HG03571 (cell line): ENCODE measurements at regions not wholly inside any gene's neighbourhood (a gene's known extent, or its start where the extent isn't known, plus 50 kb on each side); places are given as distances from the start of the nearest gene placed in this dataset.
"Not testable (repeated sequence)": the region's sequence is repeated elsewhere in the genome, so short reads cannot be mapped to it uniquely, and the experiment has no call there.

Source experiments
- ATAC-seq: cut with Tn5 transposase; IDR thresholded peaks from one replicate; pipeline ENCODE4 v1.9.1; 2021; ENCODE audit not compliant: unreplicated experiment

DNA sequence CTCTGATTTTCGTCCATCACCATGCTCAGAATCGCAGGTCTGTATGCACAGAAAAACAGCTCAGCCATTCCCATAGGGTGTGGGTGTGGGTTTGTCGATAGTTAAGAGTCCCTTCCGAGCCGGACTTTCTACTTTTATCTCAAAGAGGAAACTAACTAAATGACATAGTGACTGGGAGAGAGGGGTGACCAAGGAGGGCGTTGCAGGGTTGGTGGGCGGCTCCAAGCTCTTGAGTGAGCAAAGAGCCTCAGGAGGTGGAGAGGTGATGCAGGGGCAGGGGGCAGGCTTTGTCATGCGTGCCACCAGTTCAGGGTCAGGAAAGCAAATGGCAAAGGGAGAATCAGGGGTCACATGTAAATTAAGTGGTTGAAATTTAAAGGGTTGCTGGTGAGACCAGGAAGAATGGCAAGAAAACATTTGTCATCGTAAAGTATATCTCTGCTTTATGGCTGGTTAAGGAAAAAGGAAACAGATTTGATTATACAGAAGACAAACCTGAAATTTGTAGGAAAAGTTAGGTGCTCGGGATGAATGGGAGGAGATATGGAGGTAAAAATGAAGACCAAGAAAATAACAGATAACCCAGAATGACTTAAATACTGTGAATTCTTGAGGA lies 249.0 kb downstream of the SETD4 start:
- no peak for ATAC-seq

DNA sequence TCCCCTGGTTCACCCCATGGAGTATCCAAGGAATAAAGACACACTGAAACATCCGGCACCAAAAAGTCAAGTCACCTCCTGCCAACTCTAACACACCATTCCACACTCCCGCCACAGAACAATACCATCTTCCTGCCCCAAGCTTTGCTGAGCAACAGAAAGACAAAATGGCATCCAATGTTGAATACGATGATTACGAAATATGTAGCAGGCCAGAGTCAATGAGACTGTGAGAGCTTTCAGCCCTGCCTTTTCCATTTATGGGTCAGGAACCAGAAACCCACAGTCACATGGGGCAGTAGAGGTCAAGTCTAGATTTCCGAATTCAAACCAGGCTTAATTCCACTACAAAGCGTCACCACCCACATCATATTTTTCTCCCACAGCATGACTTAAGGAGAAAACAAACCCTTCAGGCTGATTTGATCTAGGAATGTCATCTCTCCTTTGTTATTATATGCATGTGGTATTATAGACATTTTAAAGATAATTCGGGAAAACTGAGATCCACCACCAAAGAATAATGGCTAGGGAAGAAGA lies 249.8 kb downstream of the SETD4 start:
- no peak for ATAC-seq

DNA sequence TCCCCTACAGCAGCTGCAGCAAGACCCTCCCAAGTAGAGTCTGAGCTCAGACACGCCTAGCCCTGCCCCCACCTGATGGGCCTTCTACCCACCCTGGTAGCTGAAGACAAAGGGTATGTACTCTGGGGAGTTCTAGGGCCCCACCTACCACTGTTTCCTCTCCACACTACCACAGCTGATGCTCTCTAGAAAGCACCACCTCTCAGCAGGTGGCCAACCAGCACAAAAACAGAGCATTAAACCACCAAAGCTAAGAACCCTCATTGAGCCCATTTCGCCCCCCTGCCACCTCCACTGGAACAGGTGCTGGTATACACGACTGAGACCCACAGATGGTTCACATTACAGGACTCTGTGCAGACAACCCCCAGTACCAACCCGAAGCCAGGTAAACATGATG lies 258.9 kb downstream of the SETD4 start:
- no peak for ATAC-seq

DNA sequence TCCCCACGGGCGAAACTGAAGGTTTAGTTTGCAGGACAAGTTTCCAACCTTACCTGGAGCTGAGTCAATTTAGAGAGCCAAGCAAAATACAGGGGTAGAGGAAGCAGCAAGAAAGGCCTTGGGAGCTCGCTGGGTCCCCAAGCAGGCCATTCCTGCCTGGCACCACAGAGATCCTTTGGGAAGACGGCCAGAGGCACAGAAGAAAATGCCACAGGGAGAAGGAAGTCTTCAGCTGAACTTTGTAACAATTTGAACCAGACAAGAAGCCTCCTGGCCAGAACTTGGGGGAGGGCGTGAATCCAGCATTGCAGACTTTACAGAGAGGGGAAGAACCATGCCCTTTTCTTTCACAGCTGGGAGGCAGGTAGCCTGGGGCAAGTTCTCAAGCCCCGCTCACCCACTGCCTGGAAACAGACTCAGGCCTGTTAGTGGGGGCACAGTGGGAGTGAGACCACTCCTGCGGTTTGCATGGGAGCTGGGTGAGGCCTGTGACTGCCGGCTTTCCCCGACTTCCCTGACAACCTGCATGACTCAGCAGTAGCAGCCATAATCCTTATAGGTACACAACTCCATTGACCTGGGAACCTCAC lies 259.4 kb downstream of the SETD4 start:
- ATAC-seq = not testable (repeated sequence)

DNA sequence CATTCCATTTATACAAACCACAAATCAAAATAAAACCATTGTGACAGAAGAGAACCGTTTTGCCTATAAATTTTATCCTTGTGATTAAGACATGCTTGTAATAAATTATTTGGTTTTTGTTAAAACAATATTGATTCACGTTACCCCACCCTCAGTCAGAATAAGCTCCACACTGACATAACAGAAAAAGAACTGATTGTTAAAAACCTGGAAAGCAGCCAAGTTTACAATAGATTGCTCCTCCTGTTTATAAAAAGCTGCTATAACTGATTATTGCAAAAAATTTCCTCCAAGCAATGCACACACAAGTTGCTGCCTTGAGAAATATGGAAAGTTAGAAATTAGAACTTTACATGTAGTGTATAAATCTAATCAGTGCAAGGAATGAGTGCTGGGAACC lies 263.5 kb downstream of the SETD4 start:
- ATAC-seq = no peak

DNA sequence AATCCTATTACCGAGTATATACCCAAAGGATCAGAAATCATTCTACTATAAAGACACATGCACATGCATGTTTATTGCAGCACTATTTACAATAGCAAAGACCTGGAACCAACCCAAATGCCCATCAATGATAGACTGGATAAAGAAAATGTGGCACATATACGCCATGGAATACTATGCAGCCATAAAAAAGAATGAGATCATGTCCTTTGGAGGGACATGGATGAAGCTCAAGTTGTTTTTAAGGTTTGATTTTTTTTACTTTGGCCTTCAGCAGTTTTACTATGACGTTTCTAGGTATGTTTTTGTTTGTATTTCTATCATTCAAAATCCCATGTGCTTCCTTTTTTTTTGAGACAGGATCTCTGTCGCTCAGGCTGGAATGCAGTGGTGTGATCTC lies 265.8 kb downstream of the SETD4 start:
- not testable (repeated sequence) for ATAC-seq

DNA sequence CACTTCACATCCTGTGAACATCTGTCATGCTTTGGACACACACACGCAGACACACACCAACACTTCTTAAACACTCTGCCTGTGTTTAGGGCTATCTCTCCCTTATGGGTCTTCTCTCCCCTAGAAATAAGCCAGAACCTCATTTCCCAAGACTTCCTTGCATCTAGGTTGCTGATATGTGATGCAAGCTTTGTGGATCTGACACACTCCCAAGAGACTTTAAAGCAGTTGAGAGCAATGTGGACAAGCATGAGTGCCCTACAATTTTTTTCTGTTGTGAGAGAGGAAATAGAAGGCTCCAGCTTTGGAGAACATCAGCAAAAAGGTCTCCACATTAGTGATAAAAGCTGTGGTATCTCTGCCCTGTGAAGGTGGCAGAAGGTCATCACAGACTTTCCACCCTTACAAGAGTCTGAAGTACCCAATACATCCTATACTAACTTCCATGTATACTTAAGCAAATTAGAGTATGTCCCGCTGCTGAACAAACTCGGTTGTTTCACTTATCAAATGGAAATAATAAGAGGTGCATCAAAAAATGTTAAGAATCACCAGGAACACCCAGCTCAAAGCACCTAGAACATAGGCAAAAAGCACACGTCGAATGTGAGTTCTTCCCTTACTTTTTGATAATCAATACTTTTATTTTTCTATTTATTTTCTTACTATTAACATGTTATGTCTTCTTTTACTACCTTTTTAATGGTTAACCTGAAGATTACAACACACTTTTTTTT lies 267.6 kb downstream of the SETD4 start:
- ATAC-seq = no peak

DNA sequence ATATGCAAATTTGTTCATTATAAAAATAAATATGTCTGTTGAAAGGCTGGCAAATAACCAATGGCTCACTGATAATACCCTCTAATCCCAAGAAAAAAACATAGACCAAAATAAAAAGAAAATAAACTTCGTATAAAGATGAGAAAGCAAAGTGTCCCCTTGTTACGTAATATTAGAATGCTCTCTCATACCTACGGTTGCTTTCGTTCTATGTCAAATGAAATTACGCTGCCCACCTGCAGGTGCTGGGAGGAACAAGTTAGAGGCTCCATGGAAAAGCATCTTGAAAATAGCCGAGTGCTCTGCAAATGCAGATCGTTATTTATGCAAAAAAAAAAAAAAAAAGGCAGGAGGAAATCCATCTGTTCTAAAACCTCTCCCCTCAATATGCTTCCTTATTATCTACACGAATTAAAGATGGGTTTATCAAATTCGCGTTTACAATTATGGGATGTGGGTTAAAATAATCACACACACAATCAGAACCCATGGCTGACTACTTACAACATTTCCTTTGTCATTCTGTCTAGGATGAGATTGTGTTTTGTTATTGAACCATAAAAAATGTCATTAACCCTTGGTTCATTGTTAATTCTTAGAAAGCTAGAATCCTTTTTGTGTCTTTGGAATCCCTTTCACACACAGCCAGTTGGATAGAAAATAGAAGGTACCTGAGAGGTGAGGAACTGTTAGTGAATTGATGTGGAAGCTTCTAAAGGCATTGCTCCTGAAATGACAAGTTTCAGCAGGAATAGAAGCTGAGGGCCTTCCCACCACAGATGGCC lies 268.6 kb downstream of the SETD4 start:
- ATAC-seq = no peak

DNA sequence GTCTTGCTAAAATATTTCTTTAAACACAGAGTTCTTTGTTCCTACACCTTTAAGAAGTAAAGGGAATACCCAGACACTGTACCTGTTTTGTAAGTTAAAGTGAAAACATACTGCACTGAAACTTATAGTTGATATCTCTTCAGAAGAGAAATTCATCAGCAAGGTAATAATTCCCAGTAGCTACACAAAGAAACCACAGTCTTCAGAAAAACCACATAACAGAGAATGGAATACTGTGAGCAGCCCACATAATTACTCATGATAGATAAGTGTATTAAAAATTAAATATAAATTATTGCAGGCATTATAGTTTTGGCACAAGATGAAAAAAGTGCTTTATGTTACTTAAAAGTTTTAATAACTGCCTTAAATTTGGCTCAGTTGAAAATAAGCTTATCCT lies 276.6 kb downstream of the SETD4 start:
- no peak for ATAC-seq

DNA sequence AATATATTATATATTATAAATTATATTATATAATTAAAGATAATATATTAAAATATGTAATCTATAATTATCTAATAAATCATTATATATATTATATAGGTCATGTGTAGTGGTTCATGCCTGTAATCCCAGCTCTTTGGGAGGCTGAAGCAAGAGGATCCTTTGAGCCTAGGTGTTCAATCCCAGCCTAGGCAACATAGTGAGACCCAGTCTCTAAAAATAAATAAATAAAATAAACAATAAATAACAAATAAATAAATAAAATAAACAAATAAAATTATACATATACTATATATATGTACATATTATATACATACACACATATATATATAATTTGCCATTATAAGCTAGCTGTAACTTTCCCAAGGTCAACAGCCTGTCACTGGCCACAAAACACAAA lies 277.7 kb downstream of the SETD4 start:
- no peak for ATAC-seq

DNA sequence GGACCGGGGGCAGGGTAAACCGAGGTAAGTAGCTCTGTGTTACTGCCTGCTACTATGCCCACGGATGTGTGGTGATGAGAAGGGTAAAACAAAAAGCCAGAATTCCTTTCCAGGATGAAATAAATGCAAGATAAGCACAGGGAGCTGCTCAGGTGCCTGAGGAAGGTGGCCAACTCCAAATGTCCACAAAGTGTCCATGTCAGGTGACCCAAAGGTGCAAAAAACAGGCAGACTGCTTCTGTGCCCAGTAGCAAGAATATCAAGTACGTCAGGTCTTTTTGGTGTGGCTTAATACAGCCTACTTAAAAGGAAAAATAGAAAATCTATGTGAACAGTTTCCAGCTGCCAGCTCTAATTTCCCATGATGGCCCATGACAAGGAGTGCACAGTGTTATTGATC lies 279.3 kb downstream of the SETD4 start:
- no peak for ATAC-seq

DNA sequence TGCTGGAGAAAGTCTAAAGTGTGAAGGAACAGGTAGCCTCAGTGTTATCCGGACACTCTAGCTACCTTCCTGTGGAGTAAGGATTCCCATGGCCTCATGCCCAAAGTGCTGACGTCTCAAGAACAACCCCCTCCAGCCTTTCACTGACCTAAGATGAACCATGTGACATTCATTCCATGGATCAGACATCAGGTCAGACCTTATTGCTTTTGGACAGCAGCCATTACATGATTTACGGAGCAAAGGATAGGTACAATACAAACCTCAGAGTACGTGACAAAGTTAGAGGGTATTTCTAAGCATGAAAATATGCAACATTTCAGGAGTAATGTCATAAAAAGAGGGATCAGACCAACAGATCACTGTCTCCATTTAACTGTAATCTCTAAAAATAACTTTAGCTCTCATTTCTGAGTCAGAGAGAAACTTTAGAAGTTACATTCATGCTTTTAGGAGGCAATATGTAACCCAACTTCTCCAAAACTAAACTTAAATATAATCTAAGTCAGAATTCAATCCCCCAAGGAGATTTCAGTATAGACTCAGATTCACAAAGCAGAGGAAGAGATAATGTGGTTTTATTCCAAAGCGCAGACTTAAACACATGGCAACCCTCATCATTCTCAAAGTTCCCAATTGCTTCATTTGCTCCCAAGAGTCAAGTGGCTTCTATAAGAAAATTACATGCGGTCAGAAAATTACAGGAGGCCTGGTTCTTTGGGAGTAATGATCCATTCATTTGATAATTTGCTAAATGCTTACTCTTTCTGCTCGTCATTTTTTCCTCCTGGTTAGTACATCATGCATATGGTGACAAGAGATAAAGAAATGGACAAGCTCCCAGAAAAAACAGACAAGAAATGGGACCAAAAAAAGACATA lies 280.4 kb downstream of the SETD4 start:
- no peak for ATAC-seq

DNA sequence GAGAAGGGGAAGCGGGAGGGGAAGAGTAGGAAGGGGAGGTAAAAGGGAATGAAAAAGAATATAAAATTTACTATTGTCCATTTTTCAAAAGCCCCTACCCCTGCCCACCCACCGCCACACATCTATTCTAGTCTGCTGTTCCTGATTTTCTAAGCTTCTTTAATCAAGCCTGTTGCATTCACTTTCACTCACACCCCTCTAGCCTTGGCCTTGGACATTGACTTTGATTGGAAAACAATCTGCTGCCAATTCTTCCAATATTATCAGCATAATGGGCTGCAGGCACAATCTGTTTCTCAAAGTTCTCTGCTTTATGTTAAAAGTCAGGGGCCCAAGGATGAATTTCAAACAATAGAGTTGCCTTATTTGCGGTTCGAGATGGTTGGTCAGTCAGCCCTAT lies 281.2 kb downstream of the SETD4 start:
- no peak for ATAC-seq

DNA sequence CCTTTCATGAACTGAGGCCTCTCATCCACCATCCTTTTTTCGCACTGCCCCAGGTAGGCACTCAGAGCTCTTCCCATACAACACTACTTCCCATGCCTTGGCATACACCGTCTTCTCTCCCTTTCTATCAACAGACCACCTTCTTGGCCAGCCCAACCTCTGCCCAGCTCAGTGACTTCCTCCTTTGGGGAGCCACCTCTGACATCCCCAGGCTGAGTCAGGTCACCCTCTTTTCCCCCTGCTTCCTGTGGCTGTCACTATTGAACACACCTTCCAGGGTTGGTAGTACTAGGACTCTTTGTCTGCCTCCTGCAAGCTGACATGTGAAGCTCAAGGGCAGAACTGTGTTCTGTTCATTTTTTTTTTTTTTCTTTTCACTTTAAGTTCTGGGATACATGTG lies 283.2 kb downstream of the SETD4 start:
- ATAC-seq = no peak

DNA sequence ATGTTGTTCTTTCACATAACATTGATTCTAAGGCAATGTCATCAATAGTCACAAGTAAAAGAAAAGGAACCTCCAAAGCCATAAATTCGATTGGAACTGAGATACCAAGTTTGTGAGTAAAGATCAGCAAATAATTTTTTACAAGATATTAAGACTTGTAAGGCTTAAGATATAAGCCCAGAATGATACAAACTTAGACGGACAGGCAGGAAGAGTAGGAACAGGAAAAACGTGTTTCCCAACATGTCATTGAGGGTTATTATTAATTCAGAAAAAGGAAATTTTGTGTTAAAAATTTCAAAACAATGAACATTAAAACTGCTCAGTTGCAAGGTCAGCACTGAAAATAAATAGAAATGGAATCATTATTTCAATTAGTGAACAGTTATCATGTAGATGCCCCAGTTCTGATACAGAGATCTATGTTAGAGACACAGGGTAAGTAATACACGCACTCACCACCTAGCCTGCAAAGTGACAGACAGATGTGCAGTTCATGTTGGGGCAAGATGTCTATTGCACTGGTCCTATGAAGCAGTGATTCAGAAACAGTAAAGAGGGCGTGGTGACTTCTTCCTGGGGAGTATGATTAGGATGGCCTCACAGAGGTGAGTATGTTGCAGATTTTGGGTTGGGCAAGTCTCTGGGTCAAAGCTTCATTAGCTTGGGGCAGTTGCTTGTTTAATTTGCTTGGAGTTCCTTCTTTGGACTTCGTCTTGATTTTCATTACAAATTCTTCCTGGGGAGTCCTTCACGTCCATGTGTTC lies 284.4 kb downstream of the SETD4 start:
- ATAC-seq = no peak

DNA sequence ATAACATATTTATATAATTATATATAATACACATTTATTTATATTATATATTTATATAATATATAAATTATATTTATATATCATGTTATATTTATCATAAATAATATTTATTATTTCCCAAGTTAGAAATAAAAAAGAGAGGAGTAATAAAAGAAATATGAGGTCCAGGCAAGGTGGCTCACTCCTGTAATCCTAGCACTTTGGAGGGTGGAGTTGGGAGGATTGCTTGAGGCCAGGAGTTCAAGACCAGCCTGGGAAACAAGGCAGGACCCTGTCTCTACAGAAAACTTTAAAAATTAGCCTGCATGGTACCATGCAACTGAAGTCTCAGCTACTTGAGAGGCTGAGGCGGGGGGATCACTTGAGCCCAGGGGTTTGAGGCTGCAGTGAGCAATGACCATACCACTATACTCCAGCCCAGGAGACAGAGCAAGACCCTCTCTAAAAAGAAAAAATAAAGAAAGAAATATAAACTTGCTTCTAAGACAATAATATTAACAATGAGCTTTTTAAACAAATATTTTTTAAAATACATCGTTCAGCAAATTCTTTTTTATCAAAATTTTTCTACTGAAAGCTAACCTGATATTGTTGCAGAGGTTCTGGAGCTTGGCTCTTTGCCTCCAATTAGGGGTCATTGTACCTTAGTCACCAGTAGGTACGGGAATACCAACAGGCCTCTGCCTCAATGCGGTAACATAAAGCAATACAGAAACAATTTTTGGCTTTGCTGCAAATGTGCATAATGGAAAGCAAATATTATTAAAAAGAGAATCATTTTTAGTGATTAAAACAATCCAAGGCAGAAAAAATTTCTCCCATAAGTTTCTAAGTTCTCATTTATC lies 290.0 kb downstream of the SETD4 start:
- no peak for ATAC-seq

DNA sequence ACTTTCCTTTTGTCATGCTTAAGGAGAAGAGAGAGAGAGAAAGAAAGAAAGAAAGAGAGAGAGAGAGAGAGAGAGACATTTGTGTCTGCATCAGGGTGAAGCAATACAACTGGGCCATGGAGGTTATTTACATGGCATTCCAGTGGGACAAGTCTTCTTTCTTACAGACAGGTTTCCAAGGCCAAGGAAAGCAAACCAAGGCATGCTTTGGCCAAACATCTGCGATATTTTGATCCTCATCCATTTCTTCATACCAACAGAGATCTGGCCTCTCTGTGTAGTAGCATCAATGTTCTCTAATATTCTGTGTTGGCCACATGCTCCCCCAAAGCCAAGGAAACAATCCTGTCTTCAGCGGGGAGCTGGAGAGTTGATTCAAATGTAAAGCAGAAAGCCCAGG lies 292.1 kb downstream of the SETD4 start:
- ATAC-seq = no peak

DNA sequence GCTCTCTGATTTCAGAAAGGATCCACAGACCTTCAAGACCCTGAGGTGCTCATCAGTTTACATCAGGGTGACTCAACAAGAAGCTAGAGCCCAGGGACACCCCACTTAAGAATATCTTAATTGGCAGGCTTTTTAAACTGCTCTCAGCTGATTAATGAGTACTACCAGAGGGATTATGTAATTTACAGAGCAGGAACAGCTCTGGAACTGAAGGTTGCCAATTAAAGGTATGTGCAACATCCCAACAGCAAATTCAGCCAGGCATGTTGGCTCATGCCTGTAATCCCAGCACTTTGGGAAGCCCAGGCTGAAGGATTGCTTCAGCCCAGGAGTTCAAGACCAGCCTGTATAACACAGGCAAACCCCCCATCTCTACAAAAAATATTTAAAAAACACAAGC lies 295.7 kb downstream of the SETD4 start:
- ATAC-seq = no peak

DNA sequence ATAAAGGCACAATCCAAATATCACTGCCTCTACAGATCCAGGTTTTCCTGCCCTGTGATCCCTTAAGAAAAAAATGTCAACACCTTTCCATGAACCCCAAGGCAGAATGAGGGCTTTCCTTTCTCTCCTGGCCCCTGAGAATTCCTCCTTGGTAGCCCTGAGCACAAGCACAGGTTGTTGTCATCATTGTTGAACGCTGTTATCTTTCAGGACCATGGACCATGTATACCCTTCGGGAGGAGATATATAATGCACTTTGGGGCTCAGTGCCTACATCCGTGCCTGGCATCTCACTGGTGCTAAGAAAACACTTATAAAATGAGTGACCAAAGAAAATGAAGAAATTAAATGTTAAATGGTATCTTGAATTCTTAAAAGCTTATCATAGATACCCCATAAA lies 296.2 kb downstream of the SETD4 start:
- no peak for ATAC-seq
